SKM-1 treated with dmso at 0.1 percent for 144 hours (cell line): ENCODE measurements at regions not wholly inside any gene's neighbourhood (a gene's known extent, or its start where the extent isn't known, plus 50 kb on each side); places are given as distances from the start of the nearest gene placed in this dataset.
"Not testable (repeated sequence)": the region's sequence is repeated elsewhere in the genome, so short reads cannot be mapped to it uniquely, and the experiment has no call there.

ENCODE experiments used
- DNase-seq: peaks from one replicate; lab custom pipeline; 2025; ENCODE audit not compliant: unreplicated experiment; lab: John Stamatoyannopoulos, UW

- no peak for DNase-seq
Observed at GRCh38 chr5:104456122-104456521, 893.5 kb upstream of the NUDT12 start.

- no peak for DNase-seq
Observed at GRCh38 chr5:104452550-104452949, 890.0 kb upstream of the NUDT12 start.

- DNase-seq, result not testable (repeated sequence)
Observed at GRCh38 chr5:104451911-104452310, 889.3 kb upstream of the NUDT12 start.

GRCh38 chr5:104444656-104445055 lies 882.1 kb upstream of the NUDT12 start:
- DNase-seq, result no peak

GRCh38 chr5:104443706-104444105 lies 881.1 kb upstream of the NUDT12 start:
- DNase-seq, result no peak

- no peak for DNase-seq
Observed at GRCh38 chr5:104431981-104432380, 869.4 kb upstream of the NUDT12 start.

- DNase-seq, result no peak
Observed at GRCh38 chr5:104431002-104431620, 868.5 kb upstream of the NUDT12 start.

- no peak for DNase-seq
Observed at GRCh38 chr5:104429911-104430310, 867.3 kb upstream of the NUDT12 start.

- no peak for DNase-seq
Observed at GRCh38 chr5:104421431-104421830, 858.8 kb upstream of the NUDT12 start.

- no peak for DNase-seq
Observed at GRCh38 chr5:104418056-104418455, 855.5 kb upstream of the NUDT12 start.

- peak; percentile 28 for DNase-seq
Observed at GRCh38 chr5:104412649-104413240, 850.2 kb upstream of the NUDT12 start.

GRCh38 chr5:104400941-104401340 lies 838.4 kb upstream of the NUDT12 start:
- no peak for DNase-seq

GRCh38 chr5:104385906-104386305 lies 823.3 kb upstream of the NUDT12 start:
- no peak for DNase-seq

- DNase-seq, result no peak
Observed at GRCh38 chr5:104375345-104375744, 812.8 kb upstream of the NUDT12 start.

- no peak for DNase-seq
Observed at GRCh38 chr5:104372796-104373195, 810.2 kb upstream of the NUDT12 start.

- DNase-seq, result no peak
Observed at GRCh38 chr5:104372376-104372775, 809.8 kb upstream of the NUDT12 start.

GRCh38 chr5:104370523-104370922 lies 807.9 kb upstream of the NUDT12 start:
- DNase-seq, result peak; percentile 17

GRCh38 chr5:104367978-104368377 lies 805.4 kb upstream of the NUDT12 start:
- no peak for DNase-seq

GRCh38 chr5:104363567-104363966 lies 801.0 kb upstream of the NUDT12 start:
- DNase-seq, result no peak

GRCh38 chr5:104361932-104362331 lies 799.3 kb upstream of the NUDT12 start:
- DNase-seq, result no peak

GRCh38 chr5:104355350-104355749 lies 792.8 kb upstream of the NUDT12 start:
- no peak for DNase-seq

GRCh38 chr5:104353371-104353770 lies 790.8 kb upstream of the NUDT12 start:
- DNase-seq, result no peak

- DNase-seq, result no peak
Observed at GRCh38 chr5:104352954-104353353, 790.4 kb upstream of the NUDT12 start.
